ENCODE measurements at regions not wholly inside any gene's neighbourhood (a gene's known extent, or its start where the extent isn't known, plus 50 kb on each side); places are given as distances from the start of the nearest gene placed in this dataset.

DNA sequence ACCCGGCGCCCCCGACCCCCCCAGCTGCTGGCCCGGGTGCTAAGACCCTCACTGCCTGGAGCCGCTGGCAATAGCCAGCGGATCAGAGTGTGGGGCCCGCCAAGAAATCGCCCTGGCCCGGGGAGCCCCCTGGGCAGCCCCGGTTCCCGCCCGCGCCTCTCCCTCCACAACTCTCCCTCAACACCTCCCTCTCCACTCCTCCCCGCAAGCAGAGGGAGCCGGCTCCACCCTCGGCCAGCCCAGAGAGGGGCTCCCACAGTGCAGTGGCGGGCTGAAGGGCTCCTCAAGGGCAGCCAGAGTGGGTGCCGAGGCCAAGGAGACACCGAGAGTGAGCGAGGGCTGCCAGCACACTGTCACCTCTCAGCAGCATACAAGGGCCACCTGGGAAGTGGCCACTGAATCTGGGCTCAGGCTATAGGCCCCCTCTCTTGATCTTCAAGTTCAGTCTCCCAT, 385.5 kb downstream of the SEC14L1 start:
- TF ChIP-seq CTCF (IDR thresholded peaks at IDR 0.05; ENCODE audit: low read depth, low read length), result no peak
- DNase-seq (ENCODE audit: extremely low read depth, low read depth), result no peak

GRCh38 chr17:77526728-77527350, 386.1 kb downstream of the SEC14L1 start:
- TF ChIP-seq CTCF (IDR thresholded peaks at IDR 0.05; ENCODE audit: low read depth, low read length), result no peak
- DNase-seq (ENCODE audit: extremely low read depth, low read depth), result no peak

GRCh38 chr17:77527409-77527808, 386.6 kb downstream of the SEC14L1 start:
- no peak for TF ChIP-seq CTCF (IDR thresholded peaks at IDR 0.05; ENCODE audit: low read depth, low read length)
- DNase-seq (ENCODE audit: extremely low read depth, low read depth), result no peak

DNA sequence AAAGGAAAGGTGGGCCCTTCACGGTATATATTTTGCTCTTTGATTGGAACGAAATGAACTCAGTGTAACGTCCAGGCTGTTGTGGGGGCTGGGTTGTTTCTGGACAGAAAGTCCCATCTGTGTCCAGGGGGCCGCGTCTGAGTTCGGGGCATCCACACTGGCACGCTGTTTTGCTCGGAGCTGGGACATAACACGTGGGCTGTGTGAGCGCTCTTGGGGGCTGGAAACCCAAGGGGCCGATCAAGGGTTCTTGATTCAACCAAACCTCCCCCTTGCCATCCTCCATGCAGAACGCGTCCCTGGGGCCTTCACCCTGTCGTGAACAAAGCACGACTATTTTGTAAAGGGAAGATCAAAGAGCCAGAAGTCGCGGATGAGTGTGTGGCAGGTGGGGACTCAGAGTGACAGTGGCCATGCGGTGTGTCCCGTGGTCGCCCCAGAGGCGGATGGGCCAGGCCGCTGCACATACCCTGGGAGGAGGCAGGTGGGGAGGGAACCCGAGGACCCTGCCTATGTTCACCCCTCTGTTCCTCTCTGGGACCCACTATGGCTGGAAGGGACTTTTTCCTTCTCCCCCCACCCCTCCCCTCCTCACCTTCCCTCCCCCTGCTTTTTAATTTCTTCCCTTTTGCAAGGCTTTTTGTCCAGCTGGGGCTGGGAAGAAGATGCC, 387.2 kb downstream of the SEC14L1 start:
- no peak for TF ChIP-seq CTCF (IDR thresholded peaks at IDR 0.05; ENCODE audit: low read depth, low read length)
- DNase-seq (ENCODE audit: extremely low read depth, low read depth), result no peak

DNA sequence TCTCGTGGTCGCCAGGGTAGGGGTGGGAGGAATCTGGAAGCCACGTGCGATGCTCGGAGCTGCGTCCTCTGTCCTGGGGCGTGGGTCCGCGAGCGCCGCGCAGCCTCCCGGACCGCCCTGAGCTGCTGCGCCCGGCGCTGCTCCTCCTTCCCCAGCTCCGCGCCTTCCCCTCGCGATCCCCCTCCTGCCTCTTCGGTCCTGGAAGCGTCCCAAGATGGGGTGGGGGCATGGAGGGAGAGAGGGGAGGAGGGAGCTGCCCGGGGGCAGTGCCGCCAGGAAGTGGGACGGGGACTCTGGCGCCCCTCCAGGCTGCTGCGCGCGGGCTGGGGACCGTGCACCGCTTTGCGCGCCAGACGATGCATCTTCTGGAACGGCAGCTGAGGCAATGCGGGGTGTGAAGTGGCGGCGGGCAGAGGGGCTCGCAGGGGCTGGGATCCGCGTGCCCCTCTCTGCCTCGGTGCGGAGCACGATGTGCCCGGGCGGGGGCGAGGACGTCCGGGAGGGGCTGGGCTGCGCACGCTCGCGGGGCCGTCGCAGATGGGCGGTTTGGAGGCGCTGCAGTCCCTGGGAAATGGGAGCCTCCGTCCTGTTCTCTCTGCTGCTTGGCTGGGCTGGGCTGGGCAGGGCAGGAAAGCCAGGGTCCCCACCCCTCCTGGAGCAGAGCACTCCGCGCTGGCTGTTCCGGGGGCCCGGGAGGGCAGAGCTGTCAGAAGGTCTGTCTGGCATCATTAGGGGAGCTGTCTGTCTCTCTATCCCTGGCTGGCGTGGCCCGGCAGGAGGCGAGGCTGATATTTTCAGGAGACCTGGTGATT, 388.0 kb downstream of the SEC14L1 start:
- no peak for TF ChIP-seq CTCF (IDR thresholded peaks at IDR 0.05; ENCODE audit: low read depth, low read length)
- no peak for DNase-seq (ENCODE audit: extremely low read depth, low read depth)

DNA sequence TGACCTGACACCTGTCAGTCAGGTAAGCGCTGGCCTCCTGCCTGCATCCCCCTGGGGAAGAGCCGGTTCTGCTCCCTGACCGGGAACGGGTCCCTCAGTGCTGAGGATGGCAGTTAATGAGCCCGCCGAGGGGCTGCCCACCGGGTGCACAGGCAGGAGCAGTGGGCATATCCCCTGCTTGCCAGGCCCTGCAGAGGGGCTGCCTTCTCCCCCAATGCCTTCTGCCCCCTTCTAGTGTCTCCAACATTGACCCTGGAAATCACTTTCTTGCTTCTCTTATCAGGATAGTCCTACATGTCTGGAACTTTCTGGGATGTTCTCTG, 388.5 kb downstream of the SEC14L1 start:
- DNase-seq (ENCODE audit: extremely low read depth, low read depth), result no peak

More for the DNA sequence above, 388.5 kb downstream of the SEC14L1 start:
- TF ChIP-seq CTCF (IDR thresholded peaks at IDR 0.05; ENCODE audit: low read depth, low read length), result no peak

Measured in AG09319 (cell line).